Nephron progenitor cell (in vitro differentiated cells): ENCODE measurements at regions not wholly inside any gene's neighbourhood (a gene's known extent, or its start where the extent isn't known, plus 50 kb on each side); places are given as distances from the start of the nearest gene placed in this dataset.

Experiments
- DNase-seq: peaks from one replicate; pipeline ENCODE4 v3.0.0; 2021
- H3K27ac Mint-ChIP-seq: 2 replicates; pipeline ENCODE4 v1.8.0; 2021; ENCODE audit warnings: mild to moderate bottlenecking, moderate library complexity, mixed read lengths
- H3K27me3 Mint-ChIP-seq: 2 replicates; pipeline ENCODE4 v1.8.0; 2021; ENCODE audit warnings: mild to moderate bottlenecking, low read depth, mixed read lengths; ENCODE audit not compliant: poor library complexity
- H3K36me3 Mint-ChIP-seq: 2 replicates; pipeline ENCODE4 v1.8.0; 2021; ENCODE audit warnings: low read depth, mixed read lengths
- H3K4me1 Mint-ChIP-seq: 2 replicates; pipeline ENCODE4 v1.8.0; 2021; ENCODE audit warnings: mixed read lengths
- H3K4me3 Mint-ChIP-seq: 2 replicates; pipeline ENCODE4 v1.8.0; 2021; ENCODE audit warnings: mild to moderate bottlenecking, moderate library complexity, mixed read lengths
- H3K9me3 Mint-ChIP-seq: 2 replicates; pipeline ENCODE4 v1.8.0; 2021; ENCODE audit warnings: mild to moderate bottlenecking, moderate library complexity, mixed read lengths
- CTCF ChIP-seq: fragments of 200-600 bp; sonication (generic); IDR thresholded peaks from 2 replicates; pipeline ENCODE4 v1.5.0; 2021; ENCODE audit warnings: antibody characterized with exemption

DNA sequence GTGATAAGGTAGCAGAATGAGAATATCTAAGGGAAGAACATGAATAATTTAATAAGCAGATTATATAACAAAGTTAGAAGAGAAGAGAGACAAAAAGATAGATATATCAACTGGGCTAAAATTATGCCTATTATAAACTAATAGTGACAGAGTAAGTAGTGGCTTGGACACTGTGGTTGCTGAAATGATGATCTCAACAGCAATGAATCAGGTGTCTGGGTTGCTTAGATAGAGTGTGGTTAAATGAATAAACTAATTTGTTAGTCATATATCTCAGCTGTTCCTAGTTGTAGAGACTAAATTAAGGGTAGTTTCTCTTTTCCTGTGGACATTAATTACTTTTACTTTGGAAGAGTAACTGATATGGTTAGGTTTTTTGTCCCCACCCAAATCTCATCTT is 1485.4 kb upstream of the CELF4 start:
- Mint-ChIP-seq H3K27ac (no peak overlapping the region), H3K4me1 (peaks cover 12% of the 10 kb centered on the region), H3K27me3 (no peaks in the 10 kb centered on the region), H3K9me3 (no peaks in the 10 kb centered on the region), H3K36me3 (no peaks in the 10 kb centered on the region), H3K4me3 (no peak overlapping the region)
- no peak for TF ChIP-seq CTCF
- no peak for DNase-seq

- H3K4me1 Mint-ChIP-seq: no peaks in the 10 kb centered on the region
- H3K9me3 Mint-ChIP-seq: no peaks in the 10 kb centered on the region
- no peak overlapping the region for H3K27ac Mint-ChIP-seq
- no peaks in the 10 kb centered on the region for H3K27me3 Mint-ChIP-seq
- no peak overlapping the region for H3K4me3 Mint-ChIP-seq
- DNase-seq: no peak
- no peak for TF ChIP-seq CTCF
- no peaks in the 10 kb centered on the region for H3K36me3 Mint-ChIP-seq
Observed at GRCh38 chr18:39039813-39040212, 1474.2 kb upstream of the CELF4 start.

DNA sequence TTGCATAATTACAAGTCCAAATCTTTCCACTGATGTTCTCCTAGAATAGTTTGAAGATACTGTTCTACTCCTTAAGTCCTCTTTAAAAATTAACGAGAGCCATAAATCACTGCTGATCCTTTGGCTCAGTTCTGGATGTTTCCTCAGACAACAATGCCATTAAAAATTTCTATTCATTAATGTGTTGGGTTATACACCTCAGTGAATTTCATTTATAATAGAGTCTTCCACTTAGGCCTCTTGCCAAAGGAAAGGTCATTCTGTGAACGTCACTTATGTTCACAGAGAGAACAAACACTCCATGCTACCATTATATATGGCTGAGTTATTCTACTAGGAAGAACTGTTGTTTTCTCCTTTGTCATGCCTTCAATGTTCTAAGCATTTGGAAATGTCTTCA is 1472.3 kb upstream of the CELF4 start:
- H3K4me1 Mint-ChIP-seq: no peaks in the 10 kb centered on the region
- H3K27me3 Mint-ChIP-seq: no peaks in the 10 kb centered on the region
- H3K27ac Mint-ChIP-seq: no peak overlapping the region
- H3K9me3 Mint-ChIP-seq: no peaks in the 10 kb centered on the region
- no peaks in the 10 kb centered on the region for H3K36me3 Mint-ChIP-seq
- H3K4me3 Mint-ChIP-seq: no peak overlapping the region
- no peak for DNase-seq
- TF ChIP-seq CTCF: no peak

DNA sequence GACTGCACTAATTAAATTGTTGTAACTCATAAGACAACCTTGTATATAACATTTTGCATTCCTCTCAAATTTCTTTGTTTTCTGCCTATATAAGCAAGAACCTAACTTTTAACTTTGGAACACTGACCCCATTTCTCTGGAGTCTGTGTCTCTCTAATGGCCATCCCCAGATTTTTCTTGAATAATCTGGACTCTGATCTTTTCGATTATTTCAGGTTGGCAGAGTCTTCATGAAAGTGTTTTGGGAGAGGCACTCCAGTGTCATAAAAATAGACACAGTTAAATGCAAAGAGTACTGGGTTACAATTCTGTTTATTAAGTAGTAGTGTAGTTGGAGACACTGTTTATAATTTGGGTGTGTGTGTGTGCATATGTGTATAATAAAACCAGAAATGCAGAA is 1467.7 kb upstream of the CELF4 start:
- no peaks in the 10 kb centered on the region for H3K4me1 Mint-ChIP-seq
- no peak overlapping the region for H3K27ac Mint-ChIP-seq
- no peaks in the 10 kb centered on the region for H3K36me3 Mint-ChIP-seq
- H3K9me3 Mint-ChIP-seq: no peaks in the 10 kb centered on the region
- H3K4me3 Mint-ChIP-seq: no peak overlapping the region
- DNase-seq: no peak
- TF ChIP-seq CTCF: no peak
- H3K27me3 Mint-ChIP-seq: no peaks in the 10 kb centered on the region

DNA sequence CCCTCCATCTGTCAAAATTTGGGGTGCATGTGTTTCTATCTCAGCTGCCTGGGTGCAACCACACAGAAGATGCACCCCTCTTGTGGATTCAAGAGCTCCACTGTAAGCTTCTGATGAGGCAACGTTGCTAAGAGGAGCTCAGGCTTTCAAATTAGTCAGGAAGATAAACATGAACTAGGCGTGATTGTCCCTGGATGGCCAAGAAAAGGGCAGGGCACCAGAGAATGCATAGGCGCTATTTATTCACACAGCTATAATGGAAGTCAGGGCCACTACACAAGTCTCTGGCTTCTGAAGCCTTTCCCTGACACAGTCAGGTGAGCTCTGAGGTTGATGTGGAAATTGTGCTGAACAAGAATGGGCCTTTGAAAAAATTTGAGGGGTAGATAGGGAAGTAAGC is 1466.0 kb upstream of the CELF4 start:
- DNase-seq: no peak
- Mint-ChIP-seq H3K4me1 (no peaks in the 10 kb centered on the region), H3K27ac (no peak overlapping the region), H3K4me3 (no peak overlapping the region), H3K36me3 (no peaks in the 10 kb centered on the region), H3K9me3 (no peaks in the 10 kb centered on the region), H3K27me3 (no peaks in the 10 kb centered on the region)
- TF ChIP-seq CTCF: no peak

DNA sequence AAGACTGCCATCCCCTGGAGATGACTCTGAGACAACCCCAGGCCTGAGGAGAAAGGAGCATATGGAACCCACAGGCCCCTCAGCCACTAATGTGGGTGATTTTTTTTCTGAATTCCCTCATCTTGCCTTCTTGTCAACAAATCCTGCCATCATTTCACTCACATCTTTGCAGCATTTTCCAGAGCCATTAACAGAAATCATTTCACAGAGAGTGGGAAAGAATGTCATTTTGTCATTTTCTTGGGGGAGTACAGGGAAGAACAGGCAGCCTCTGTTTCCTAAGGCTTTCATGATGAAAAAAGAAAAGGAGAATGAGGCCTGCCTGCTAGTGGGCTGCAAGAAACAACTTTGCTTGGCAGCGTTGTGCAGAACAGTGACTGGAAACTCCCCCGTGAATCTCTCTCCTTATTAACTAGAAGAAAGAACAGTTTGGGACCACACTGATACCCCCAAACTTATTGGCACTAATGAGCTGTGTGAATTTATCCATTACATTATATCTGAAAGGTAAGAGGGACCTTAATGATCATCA is 1464.6 kb upstream of the CELF4 start:
- Mint-ChIP-seq H3K36me3 (no peaks in the 10 kb centered on the region), H3K4me1 (no peaks in the 10 kb centered on the region), H3K27ac (no peak overlapping the region), H3K4me3 (no peak overlapping the region), H3K27me3 (no peaks in the 10 kb centered on the region), H3K9me3 (no peaks in the 10 kb centered on the region)
- DNase-seq: no peak
- TF ChIP-seq CTCF: no peak
